NCI-H128 (cell line): ENCODE measurements at regions not wholly inside any gene's neighbourhood (a gene's known extent, or its start where the extent isn't known, plus 50 kb on each side); places are given as distances from the start of the nearest gene placed in this dataset.
"Not testable (repeated sequence)": the region's sequence is repeated elsewhere in the genome, so short reads cannot be mapped to it uniquely, and the experiment has no call there.

Experiments
- DNase-seq: peaks from one replicate; lab custom pipeline; 2025; ENCODE audit not compliant: unreplicated experiment; lab: John Stamatoyannopoulos, UW

DNA sequence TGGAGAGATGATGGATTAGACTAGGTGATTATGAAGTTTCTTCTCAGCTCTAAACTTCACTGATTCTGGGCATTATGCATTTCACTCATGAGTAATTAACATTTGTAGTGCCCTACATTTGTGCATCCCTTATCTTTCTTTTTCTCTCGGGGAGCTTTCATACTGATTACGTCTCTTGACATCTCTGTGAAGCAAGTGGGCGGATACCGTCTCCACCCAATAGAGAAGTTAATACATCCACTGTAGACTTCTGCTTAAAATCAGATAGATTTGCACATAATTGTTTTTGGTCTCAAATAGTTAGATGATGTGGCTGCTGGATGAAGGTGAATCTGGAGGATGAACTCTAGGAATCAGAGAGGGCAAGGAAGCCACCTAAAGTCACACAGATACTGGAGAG, 653.6 kb upstream of the EEF2KMT start:
- no peak for DNase-seq

DNA sequence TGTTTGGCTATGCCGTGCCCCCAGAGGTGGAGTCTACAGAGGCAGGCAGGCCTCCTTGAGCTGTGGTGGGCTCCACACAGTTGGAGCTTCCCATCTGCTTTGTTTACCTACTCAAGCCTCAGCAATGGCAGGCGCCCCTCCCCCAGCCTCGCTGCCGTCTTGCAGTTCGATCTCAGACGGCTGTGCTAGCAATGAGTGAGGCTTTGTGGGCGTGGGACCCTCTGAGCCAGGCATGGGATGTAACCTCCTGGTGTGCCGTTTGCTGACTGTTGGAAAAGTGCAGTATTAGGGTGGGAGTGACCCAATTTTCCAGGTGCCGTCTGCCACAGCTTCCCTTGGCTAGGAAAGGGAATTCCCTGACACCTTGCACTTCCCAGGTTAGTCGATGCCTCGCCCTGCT, 652.8 kb upstream of the EEF2KMT start:
- not testable (repeated sequence) for DNase-seq

DNA sequence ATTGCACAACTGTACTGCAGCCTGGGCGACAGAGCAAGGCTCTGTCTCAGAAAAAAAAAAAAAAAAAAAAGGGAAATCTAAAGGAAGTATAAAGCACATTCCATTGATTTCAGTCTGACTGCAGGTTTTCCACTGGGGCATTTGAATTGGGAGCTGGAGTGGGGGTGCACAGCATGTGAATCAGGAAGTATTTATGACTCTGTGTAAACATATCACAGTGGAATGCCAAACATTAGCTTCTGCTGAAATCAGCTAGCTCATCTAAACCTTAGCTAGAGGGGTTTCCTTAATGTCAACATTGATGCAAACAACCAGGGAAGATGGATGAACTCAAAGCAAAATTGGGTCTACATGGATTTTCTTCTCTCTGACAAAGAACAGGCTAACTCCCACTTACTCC, 641.0 kb upstream of the EEF2KMT start:
- no peak for DNase-seq

DNA sequence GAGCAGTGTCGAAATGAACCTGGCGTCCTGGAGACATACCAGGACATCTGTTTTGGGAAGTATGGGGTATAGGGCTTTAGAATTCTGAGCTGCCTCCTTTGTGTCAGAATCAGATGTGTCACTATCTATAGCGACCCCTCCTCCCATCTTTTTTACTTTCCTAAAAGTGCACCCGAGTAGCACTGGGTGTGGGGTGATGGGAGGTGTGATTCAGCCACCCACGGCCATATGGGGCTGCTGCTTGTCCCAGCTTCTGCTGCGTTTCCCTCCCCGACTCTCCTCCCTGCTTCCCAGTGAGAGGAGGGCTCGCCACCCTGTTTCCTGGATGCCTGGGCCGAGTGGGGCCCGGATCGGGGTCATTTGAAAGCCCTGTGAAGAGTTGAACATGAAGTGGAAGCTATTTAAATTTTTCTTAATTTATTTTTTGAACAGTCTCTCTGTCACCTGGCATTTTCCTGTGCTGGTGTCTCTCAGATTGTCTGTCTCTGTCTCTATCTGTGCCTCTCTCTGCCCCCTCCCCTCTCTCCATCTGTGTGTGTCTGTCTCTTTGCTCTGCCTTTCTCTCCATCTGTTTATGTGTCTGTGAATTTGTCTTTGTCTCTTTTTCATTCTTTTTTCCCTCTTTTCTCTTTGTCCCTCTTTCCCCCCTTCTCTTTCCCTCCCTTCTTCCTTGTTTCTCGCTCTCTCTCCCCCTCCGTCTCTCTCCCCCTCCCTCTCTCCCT, 638.8 kb upstream of the EEF2KMT start:
- DNase-seq, result no peak

- DNase-seq, result no peak
These were observed 637.8 kb upstream of the EEF2KMT start for GRCh38 chr16:5735444-5735843.

- DNase-seq, result no peak
These were observed 633.2 kb upstream of the EEF2KMT start for GRCh38 chr16:5730783-5731182.

GRCh38 chr16:5722116-5722619, 624.6 kb upstream of the EEF2KMT start:
- DNase-seq, result no peak

- no peak for DNase-seq
These were observed 617.6 kb upstream of the EEF2KMT start for GRCh38 chr16:5715155-5715554.

DNA sequence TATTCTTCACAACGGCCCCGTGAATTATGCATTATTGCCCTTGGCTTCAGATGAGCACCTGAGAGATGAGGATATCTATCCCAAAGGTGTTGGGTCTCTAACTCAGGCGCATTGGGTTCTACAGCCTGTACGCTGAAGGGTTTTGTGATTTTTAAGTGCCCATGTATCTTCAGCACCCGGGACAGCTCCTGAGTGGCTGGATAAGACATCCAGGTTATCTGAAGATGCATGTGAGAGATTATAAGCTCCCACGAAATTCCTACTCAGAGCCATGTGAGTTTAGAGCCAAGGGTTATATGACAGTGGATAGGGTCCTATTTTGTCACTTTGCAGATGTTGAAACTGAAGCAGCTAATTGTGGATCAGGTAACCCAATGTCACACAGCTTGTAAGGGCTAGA, 612.3 kb upstream of the EEF2KMT start:
- DNase-seq, result no peak

GRCh38 chr16:5706211-5706610, 608.6 kb upstream of the EEF2KMT start:
- DNase-seq, result no peak

DNA sequence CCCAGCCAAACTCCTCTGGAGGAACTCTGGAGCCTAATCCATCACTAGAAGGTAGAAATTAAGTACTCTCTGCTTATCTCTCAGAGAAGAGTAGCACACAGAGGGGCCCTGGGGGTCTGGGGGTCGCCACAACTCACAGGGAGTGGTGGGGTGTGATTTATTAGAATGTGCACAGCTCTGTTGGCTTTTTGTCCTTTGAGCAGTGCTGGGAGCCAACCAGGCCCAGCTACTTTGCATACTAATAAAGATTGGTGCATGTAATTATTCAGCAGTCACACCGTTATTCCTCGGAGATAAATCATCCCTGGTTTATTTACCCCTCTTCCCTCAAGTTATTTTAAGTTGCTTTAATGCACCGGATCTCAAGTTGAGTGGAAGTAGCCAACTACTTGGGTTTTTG, 606.7 kb upstream of the EEF2KMT start:
- DNase-seq, result no peak

- DNase-seq, result no peak
These were observed 595.8 kb upstream of the EEF2KMT start for GRCh38 chr16:5693426-5693825.

DNA sequence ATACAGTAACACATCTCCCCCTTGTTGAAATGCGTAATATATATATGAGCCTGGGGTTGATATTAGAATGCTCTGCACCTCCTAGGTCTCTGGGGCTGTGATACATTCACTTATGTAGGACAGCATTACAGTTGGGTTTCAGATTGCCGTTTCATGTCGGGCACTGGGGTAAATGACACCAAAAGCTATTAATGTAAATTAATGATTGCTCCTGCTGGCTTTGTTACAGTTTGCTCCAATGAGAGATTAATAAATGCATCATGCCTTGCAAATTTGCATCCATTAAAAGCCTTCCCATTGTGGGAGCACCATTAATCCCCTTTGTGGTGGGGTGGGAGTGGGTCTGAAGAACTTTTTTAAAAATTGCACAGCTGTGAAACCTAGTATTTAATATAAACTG, 584.4 kb upstream of the EEF2KMT start:
- no peak for DNase-seq

DNA sequence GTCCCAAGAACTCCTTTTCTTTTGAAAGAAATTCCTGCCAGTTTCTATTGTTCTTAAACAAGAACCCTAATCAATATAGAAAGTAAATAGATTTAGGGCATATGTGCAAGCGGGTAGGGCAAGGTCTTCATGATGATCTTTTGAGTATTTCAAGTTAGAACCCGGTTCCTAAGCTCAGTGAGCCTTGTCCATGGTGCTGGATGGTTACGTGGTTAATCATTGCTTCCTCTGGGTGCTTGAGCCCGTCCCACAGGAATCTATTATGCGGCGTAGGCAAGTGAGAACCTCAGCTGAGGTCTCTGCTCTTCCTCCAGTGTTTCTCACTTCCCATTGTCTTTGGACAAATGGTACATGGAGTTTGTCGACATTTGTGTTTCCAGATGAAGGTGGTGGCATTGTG, 580.8 kb upstream of the EEF2KMT start:
- no peak for DNase-seq

DNA sequence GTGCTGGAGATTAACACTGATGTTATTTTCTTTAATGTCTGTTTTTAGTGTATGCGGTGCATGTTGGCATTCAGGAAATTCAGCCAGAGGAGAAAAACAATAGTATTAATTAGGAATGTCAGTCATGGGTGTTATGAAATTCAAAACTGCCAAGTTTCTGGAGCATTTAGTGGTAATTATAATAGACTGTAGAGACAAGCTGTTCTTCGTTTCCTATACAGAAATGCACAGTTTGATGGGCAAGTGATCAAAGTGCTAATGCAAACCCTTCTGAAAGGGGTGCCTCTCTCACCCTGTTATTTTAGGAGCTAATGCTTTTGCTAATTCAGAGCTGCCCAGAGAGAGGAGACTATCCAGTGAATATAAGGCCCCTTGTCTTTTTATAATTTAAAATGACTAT, 573.8 kb upstream of the EEF2KMT start:
- DNase-seq, result no peak

GRCh38 chr16:5670198-5670597, 572.6 kb upstream of the EEF2KMT start:
- DNase-seq, result no peak

DNA sequence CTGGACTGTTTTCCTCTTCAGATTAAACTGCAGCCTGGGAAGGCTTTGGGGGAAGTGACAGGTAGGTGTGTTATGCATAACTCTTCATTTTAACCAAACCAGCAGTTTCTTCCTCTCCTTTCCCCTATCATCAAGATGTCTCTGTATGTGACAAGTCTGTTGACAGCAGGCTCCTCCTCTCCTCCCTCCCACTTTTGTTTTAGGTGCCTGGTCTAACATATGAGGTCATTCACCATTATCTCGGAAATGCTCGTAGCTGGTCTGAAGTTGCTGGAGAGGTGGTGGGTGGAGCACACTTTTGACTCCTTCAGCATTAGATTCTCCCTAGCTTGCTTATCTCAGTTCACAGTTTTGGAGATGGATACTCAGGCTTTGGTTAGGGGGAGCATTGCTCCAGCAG, 571.0 kb upstream of the EEF2KMT start:
- no peak for DNase-seq

GRCh38 chr16:5665834-5666233, 568.2 kb upstream of the EEF2KMT start:
- DNase-seq, result no peak

- DNase-seq, result no peak
These were observed 556.2 kb upstream of the EEF2KMT start for GRCh38 chr16:5653789-5654188.

- no peak for DNase-seq
These were observed 555.4 kb upstream of the EEF2KMT start for GRCh38 chr16:5653041-5653440.

- DNase-seq, result no peak
These were observed 552.5 kb upstream of the EEF2KMT start for GRCh38 chr16:5649762-5650743.

GRCh38 chr16:5647051-5647450, 549.5 kb upstream of the EEF2KMT start:
- no peak for DNase-seq
